ENCODE measurements at regions not wholly inside any gene's neighbourhood (a gene's known extent, or its start where the extent isn't known, plus 50 kb on each side); places are given as distances from the start of the nearest gene placed in this dataset.
"Not testable (repeated sequence)": the region's sequence is repeated elsewhere in the genome, so short reads cannot be mapped to it uniquely, and the experiment has no call there.

GRCh38 chr2:16773080-16773713 lies 107.6 kb upstream of the CYRIA start:
- DNase-seq (ENCODE audit: extremely low read depth in 1 of 2, low read depth in 1 of 2) = no peak

GRCh38 chr2:16767789-16768476 lies 102.3 kb upstream of the CYRIA start:
- DNase-seq (ENCODE audit: extremely low read depth in 1 of 2, low read depth in 1 of 2) = no peak

DNA sequence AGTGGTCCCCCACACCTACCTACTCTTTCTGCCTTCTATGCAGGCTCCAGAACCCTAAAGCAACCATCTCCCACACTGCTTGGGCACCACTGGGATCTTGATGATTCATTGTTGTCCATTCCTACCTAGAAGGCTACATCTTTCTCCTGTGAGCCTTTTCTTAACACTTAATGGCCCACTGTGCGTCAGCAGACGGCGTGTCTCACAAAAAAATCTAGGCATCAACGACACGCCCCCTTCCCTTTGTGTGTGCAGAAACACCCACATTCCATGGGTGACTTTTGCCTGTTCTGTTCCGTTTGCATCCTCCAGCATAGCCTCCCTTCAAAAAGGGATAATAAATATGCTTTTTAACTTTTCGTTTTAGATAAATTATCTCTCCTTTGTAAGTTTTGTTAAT lies 99.7 kb upstream of the CYRIA start:
- DNase-seq (ENCODE audit: extremely low read depth in 1 of 2, low read depth in 1 of 2) = no peak

GRCh38 chr2:16764487-16764886 lies 98.9 kb upstream of the CYRIA start:
- no peak for DNase-seq (ENCODE audit: extremely low read depth in 1 of 2, low read depth in 1 of 2)

- no peak for DNase-seq (ENCODE audit: extremely low read depth in 1 of 2, low read depth in 1 of 2)
Measured at GRCh38 chr2:16763493-16763899, 97.9 kb upstream of the CYRIA start.

GRCh38 chr2:16763056-16763455 lies 97.4 kb upstream of the CYRIA start:
- DNase-seq (ENCODE audit: extremely low read depth in 1 of 2, low read depth in 1 of 2) = no peak

DNA sequence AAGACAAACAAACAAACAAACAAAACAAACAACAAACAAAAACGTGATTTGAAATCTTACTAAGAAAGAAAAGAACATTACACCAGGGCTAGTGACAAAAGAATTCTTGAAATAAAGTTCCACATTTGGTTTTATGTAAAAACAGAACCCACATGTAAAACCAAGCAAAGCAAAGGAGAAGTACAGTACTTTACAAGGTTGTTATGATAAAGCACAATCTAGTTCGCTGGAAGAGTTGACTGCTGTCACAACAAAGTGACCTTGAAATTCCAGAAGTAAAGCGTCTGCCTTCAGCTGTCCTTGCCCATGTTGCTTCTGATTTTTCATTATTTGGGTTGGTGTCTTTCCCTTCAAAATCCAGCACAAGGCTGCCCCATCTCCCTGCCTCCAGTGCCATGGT lies 94.8 kb upstream of the CYRIA start:
- no peak for DNase-seq (ENCODE audit: extremely low read depth in 1 of 2, low read depth in 1 of 2)

DNA sequence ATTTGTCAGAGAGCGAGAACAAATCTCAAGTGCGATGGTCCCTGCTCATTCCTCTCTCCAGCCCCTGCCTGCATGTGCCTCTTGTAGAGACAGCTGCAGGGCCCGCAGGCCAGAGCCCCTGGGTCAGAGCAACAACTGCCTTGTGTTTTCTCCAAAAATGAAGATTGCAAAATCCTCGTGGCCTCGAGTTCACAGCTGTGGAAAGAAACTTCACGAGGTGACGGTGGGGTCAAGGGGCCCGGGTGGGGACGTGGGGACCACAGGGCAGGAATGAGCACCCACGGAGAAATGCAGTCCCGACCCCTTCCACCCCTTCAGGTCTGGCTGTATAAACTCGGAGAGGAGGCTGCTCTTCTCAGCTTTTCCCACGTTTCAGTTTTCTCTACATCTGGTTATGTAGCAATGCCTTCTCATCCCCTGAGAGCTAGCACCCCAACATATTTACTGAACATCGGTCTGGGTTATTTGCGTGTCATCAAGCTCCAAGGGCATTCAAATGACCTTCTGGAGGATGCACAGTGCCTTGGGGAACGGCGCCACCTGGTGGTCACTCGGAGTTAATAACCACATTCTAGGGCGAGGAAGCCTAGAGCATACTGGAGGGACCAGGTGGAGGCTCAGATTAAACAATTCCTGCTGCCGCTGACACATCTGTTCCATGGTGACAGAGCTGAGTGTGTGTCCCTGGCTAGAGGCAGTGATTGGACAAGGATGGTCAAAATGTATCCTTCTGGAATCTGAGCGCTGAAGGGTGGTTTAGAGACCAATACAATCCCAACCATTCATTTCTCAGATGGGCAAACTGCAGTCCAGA lies 91.4 kb upstream of the CYRIA start:
- peak in 1 of 2 donors; percentile 39 for DNase-seq (ENCODE audit: extremely low read depth in 1 of 2, low read depth in 1 of 2)

DNA sequence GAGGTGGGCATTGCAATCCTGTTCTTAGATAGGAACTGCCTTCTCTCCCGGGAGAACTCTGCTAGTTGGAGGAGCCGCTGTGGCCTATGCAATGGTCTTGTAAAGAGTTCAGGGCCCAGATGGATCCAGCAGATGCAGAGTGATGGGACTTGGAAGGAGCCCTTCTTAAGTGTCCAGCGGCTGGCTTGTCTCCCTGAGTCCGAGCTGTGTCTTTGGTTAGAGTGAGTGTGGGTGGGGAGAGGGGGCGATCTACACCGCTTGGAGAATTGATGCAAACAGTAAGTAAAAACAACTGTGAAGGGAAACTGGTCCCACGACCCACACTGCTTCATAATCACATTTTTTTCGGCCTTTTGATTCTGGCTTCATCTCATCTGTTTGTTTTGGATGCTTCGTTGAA lies 89.8 kb upstream of the CYRIA start:
- DNase-seq (ENCODE audit: extremely low read depth in 1 of 2, low read depth in 1 of 2) = no peak

GRCh38 chr2:16753025-16753424 lies 87.4 kb upstream of the CYRIA start:
- DNase-seq (ENCODE audit: extremely low read depth in 1 of 2, low read depth in 1 of 2) = not testable (repeated sequence)

DNA sequence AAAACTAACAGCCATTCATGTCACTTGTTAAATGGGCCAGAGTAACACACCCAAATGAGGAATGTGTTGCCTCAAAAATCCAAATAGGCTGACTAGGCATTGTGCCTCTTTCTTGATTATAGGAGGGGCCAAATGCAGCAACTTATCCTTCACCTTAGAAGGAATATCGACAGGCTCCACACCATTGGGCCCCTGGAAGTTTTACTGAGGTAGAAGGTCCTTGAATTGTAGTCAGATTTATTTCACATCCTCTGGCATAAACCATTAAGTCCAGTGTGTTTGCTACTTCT lies 85.2 kb upstream of the CYRIA start:
- DNase-seq (ENCODE audit: extremely low read depth in 1 of 2, low read depth in 1 of 2) = not testable (repeated sequence)

DNA sequence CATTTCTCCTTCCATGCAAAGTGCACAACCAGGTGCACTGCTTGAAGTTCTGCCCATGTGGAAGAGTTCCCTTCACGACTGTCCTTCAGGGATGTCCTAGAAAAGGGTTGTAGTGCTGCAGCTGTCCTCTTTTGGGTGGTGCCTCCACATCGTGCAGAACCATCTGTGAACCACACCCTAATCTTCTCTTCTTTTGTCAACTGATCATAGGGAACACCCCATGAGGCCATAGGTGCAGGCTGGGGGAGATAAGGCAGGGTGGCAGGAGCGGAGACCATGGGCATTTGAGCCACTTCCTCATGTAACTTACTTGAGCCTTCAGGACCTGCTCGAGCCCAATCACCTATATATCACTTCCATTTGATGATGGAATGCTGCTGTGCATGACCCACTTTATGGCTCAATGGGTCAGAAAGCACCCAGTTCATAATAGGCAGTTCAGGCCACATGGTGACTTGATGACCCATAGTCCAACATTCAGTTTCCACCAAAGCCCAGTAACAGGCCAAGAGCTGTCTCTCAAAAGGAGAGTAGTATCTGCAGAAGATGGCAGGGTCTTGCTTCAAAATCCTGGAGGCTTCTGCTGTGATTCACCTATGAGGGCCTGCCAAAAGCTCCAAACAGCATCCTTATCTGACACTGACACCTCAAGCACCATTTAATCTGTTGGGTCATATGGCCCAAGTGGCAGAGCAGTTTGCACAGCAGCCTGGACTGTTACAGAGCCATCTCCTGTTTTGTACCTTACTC lies 84.7 kb upstream of the CYRIA start:
- DNase-seq (ENCODE audit: extremely low read depth in 1 of 2, low read depth in 1 of 2) = no peak

DNA sequence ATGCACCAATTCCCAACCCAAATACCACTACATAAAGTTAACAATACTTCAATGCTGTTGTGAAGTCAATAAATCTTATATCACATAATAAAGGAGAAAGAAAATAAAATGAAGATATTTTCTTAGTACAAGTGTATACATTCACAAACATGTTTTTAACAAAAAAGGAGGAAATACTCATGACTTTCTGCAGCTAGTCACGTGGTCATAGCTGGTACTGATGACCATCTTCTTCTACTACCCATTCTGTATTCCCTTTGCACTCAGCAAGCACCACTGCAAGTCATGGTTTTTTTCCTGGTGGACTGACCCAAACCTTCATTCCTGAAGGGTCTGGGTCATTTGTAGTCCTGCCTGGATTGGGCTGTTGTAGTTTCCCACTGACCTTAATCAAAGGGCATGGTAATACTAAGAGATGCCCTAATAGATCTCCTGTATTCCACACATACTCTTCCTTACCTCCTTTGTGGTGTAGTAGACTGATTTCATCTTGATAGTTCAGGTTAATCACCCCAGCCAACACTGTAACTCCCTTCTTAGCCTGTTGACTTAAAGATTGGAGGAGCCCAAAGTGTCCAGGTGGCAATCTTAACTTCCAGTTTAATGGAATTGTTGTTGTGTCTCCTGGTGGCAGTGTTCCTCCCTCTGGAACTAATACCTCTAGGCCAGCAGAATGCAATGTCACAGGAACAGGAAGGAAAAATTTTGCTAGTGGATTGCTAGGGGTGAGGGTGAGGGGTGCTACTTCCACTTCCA lies 83.1 kb upstream of the CYRIA start:
- not testable (repeated sequence) for DNase-seq (ENCODE audit: extremely low read depth in 1 of 2, low read depth in 1 of 2)

GRCh38 chr2:16747689-16748088 lies 82.1 kb upstream of the CYRIA start:
- no peak for DNase-seq (ENCODE audit: extremely low read depth in 1 of 2, low read depth in 1 of 2)

DNA sequence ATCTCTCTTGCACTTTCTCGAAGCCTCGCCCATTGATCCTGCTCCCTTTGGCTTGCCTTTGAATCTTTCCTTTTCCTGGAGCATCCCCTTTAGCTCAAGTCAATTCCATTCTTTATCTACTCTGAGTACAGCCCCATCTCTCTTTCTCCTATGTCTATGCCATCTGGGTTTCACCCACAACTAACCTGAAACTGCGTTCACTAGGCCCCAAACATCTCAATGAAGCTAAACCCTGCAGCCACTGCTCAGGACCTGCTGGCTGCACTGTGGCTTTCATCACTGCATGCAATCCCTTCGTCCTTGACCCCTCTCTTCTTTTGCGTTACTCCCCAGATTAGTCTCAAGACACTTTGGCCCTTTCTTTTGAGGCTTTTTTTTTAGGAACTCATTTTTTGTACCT lies 81.6 kb upstream of the CYRIA start:
- DNase-seq (ENCODE audit: extremely low read depth in 1 of 2, low read depth in 1 of 2) = no peak

DNA sequence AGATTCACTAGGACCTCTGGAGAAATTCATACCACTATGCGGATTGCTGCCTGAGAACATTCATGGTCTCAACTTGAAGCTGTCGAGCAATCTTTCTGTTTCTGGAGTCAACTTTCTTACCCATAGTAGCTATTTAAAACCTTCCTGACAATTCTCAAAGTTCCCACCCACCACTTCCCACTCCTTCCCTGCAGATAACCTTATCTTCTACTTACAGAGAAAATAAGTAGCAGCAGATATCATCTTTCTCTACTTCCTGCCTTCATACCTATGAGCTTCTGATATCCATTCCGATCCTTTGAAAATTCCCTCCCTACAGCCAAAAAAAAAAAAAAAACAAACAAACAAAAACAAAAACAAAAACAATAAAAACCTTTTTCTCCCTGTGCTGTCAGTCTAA lies 81.2 kb upstream of the CYRIA start:
- no peak for DNase-seq (ENCODE audit: extremely low read depth in 1 of 2, low read depth in 1 of 2)

DNA sequence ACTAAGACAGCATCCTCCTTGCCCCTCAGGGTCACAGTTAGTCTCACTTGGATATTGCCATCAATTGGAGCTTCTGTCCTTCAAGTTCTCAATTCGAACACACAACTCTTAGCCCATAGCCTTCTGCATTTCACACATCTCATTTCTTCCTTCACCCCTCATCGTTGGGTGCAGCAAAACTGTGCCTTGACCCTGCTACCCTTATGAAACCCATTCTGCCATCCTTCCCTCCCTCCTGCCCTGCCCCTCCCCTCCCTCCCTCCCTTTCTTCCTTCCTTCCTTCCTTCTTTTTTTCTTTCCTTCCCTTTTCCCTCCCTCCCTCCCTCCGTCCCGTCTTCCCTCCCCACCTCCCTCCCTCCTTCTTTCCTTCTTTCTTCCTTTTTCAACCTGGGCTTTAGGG lies 80.7 kb upstream of the CYRIA start:
- no peak for DNase-seq (ENCODE audit: extremely low read depth in 1 of 2, low read depth in 1 of 2)

GRCh38 chr2:16745466-16745865 lies 79.8 kb upstream of the CYRIA start:
- no peak for DNase-seq (ENCODE audit: extremely low read depth in 1 of 2, low read depth in 1 of 2)

- DNase-seq (ENCODE audit: extremely low read depth in 1 of 2, low read depth in 1 of 2) = no peak
Measured at GRCh38 chr2:16744521-16744920, 78.9 kb upstream of the CYRIA start.

- DNase-seq (ENCODE audit: extremely low read depth in 1 of 2, low read depth in 1 of 2) = no peak
Measured at GRCh38 chr2:16742026-16742425, 76.4 kb upstream of the CYRIA start.

DNA sequence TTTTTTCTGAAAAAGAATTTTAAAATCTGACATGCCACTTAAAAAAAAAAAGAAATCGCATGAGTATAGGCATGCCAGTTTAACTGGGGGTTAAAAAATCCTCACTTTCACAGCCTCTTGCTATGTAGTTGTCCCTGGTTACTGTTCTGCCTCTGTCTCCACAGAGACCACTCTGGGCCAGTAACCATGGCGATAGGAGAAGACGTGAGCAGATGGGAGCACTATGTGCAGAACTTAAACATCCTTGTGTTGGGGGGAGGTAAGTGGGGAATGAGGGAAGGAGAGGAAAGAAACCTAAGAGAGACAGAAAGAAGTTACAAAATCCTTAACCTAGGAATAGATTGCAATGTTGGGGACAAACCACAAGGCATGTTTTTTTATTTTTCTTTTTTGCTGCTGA lies 75.9 kb upstream of the CYRIA start:
- DNase-seq (ENCODE audit: extremely low read depth in 1 of 2, low read depth in 1 of 2) = no peak

All from activated CD8-positive, alpha-beta memory T cell treated with anti-CD3 and anti-CD28 coated beads for 1 hour (primary cell).